ENCODE measurements at regions not wholly inside any gene's neighbourhood (a gene's known extent, or its start where the extent isn't known, plus 50 kb on each side); places are given as distances from the start of the nearest gene placed in this dataset.
A peak's percentile ranks its signal among the peaks of the same experiment; 100 is the strongest.
"Not testable (repeated sequence)": the region's sequence is repeated elsewhere in the genome, so short reads cannot be mapped to it uniquely, and the experiment has no call there.

- Histone ChIP-seq H3K27me3 (ENCODE audit: control insufficient read depth, insufficient read depth, low read length) (peaks cover 10% of the 10 kb centered on the region), H3K36me3 (ENCODE audit: insufficient read depth, low read length) (no peaks in the 10 kb centered on the region), H3K4me2 (ENCODE audit: low read length) (no peak overlapping the region), H3K4me3 (ENCODE audit: low read length) (no peak overlapping the region), H3K9ac (ENCODE audit: low read depth, low read length) (no peak overlapping the region), H3K4me1 (ENCODE audit: control insufficient read depth, insufficient read depth, low read length) (no peaks in the 10 kb centered on the region), H3K9me3 (replicated peaks; ENCODE audit: low read length) (no peaks in the 10 kb centered on the region)
Measured at GRCh38 chr16:79839466-79840341, 239.2 kb upstream of the MAF start.

GRCh38 chr16:79838496-79839259 is 238.1 kb upstream of the MAF start:
- H3K9ac ChIP-seq (ENCODE audit: low read depth, low read length), result no peak overlapping the region
- H3K4me2 ChIP-seq (ENCODE audit: low read length), result peak overlapping the region; percentile 74
- H3K27me3 ChIP-seq (ENCODE audit: control insufficient read depth, insufficient read depth, low read length), result peaks cover 10% of the 10 kb centered on the region
- peak overlapping the region; percentile 47 for H3K4me3 ChIP-seq (ENCODE audit: low read length)
- no peaks in the 10 kb centered on the region for H3K36me3 ChIP-seq (ENCODE audit: insufficient read depth, low read length)
- no peaks in the 10 kb centered on the region for H3K4me1 ChIP-seq (ENCODE audit: control insufficient read depth, insufficient read depth, low read length)
- no peaks in the 10 kb centered on the region for H3K9me3 ChIP-seq (replicated peaks; ENCODE audit: low read length)

GRCh38 chr16:79836144-79836543 is 235.6 kb upstream of the MAF start:
- Histone ChIP-seq H3K4me1 (ENCODE audit: control insufficient read depth, insufficient read depth, low read length) (no peaks in the 10 kb centered on the region), H3K4me2 (ENCODE audit: low read length) (no peak overlapping the region), H3K4me3 (ENCODE audit: low read length) (no peak overlapping the region), H3K9me3 (replicated peaks; ENCODE audit: low read length) (no peaks in the 10 kb centered on the region), H3K36me3 (ENCODE audit: insufficient read depth, low read length) (no peaks in the 10 kb centered on the region), H3K27me3 (ENCODE audit: control insufficient read depth, insufficient read depth, low read length) (peaks cover 10% of the 10 kb centered on the region), H3K9ac (ENCODE audit: low read depth, low read length) (no peak overlapping the region)

GRCh38 chr16:79835194-79835593 is 234.7 kb upstream of the MAF start:
- no peak overlapping the region for H3K4me3 ChIP-seq (ENCODE audit: low read length)
- no peaks in the 10 kb centered on the region for H3K4me1 ChIP-seq (ENCODE audit: control insufficient read depth, insufficient read depth, low read length)
- no peak overlapping the region for H3K9ac ChIP-seq (ENCODE audit: low read depth, low read length)
- H3K9me3 ChIP-seq (replicated peaks; ENCODE audit: low read length), result no peaks in the 10 kb centered on the region
- H3K4me2 ChIP-seq (ENCODE audit: low read length), result no peak overlapping the region
- H3K36me3 ChIP-seq (ENCODE audit: insufficient read depth, low read length), result no peaks in the 10 kb centered on the region
- peaks cover 9% of the 10 kb centered on the region for H3K27me3 ChIP-seq (ENCODE audit: control insufficient read depth, insufficient read depth, low read length)

GRCh38 chr16:79834720-79835119 is 234.2 kb upstream of the MAF start:
- no peaks in the 10 kb centered on the region for H3K9me3 ChIP-seq (replicated peaks; ENCODE audit: low read length)
- H3K4me3 ChIP-seq (ENCODE audit: low read length), result no peak overlapping the region
- H3K36me3 ChIP-seq (ENCODE audit: insufficient read depth, low read length), result no peaks in the 10 kb centered on the region
- no peak overlapping the region for H3K4me2 ChIP-seq (ENCODE audit: low read length)
- H3K27me3 ChIP-seq (ENCODE audit: control insufficient read depth, insufficient read depth, low read length), result peaks cover 7% of the 10 kb centered on the region
- H3K9ac ChIP-seq (ENCODE audit: low read depth, low read length), result no peak overlapping the region
- H3K4me1 ChIP-seq (ENCODE audit: control insufficient read depth, insufficient read depth, low read length), result no peaks in the 10 kb centered on the region

- H3K9me3 ChIP-seq (replicated peaks; ENCODE audit: low read length); H3K9ac ChIP-seq (ENCODE audit: low read depth, low read length); H3K4me1 ChIP-seq (ENCODE audit: control insufficient read depth, insufficient read depth, low read length); H3K4me2 ChIP-seq (ENCODE audit: low read length); H3K4me3 ChIP-seq (ENCODE audit: low read length); H3K36me3 ChIP-seq (ENCODE audit: insufficient read depth, low read length); H3K27me3 ChIP-seq (ENCODE audit: control insufficient read depth, insufficient read depth, low read length): not testable (repeated sequence)
Measured at GRCh38 chr16:79834003-79834402, 233.5 kb upstream of the MAF start.

- Histone ChIP-seq H3K36me3 (ENCODE audit: insufficient read depth, low read length) (no peaks in the 10 kb centered on the region), H3K4me1 (ENCODE audit: control insufficient read depth, insufficient read depth, low read length) (no peaks in the 10 kb centered on the region), H3K9ac (ENCODE audit: low read depth, low read length) (no peak overlapping the region), H3K4me3 (ENCODE audit: low read length) (no peak overlapping the region), H3K9me3 (replicated peaks; ENCODE audit: low read length) (no peaks in the 10 kb centered on the region), H3K27me3 (ENCODE audit: control insufficient read depth, insufficient read depth, low read length) (peaks cover 7% of the 10 kb centered on the region), H3K4me2 (ENCODE audit: low read length) (no peak overlapping the region)
Measured at GRCh38 chr16:79833559-79833958, 233.0 kb upstream of the MAF start.

GRCh38 chr16:79826732-79827475 is 226.4 kb upstream of the MAF start:
- no peaks in the 10 kb centered on the region for H3K36me3 ChIP-seq (ENCODE audit: insufficient read depth, low read length)
- H3K27me3 ChIP-seq (ENCODE audit: control insufficient read depth, insufficient read depth, low read length), result no peaks in the 10 kb centered on the region
- no peaks in the 10 kb centered on the region for H3K9me3 ChIP-seq (replicated peaks; ENCODE audit: low read length)
- H3K4me3 ChIP-seq (ENCODE audit: low read length), result no peak overlapping the region
- no peaks in the 10 kb centered on the region for H3K4me1 ChIP-seq (ENCODE audit: control insufficient read depth, insufficient read depth, low read length)
- H3K9ac ChIP-seq (ENCODE audit: low read depth, low read length), result no peak overlapping the region
- no peak overlapping the region for H3K4me2 ChIP-seq (ENCODE audit: low read length)

GRCh38 chr16:79825002-79825401 is 224.5 kb upstream of the MAF start:
- no peaks in the 10 kb centered on the region for H3K27me3 ChIP-seq (ENCODE audit: control insufficient read depth, insufficient read depth, low read length)
- no peaks in the 10 kb centered on the region for H3K4me1 ChIP-seq (ENCODE audit: control insufficient read depth, insufficient read depth, low read length)

GRCh38 chr16:79823639-79824038 is 223.1 kb upstream of the MAF start:
- H3K27me3 ChIP-seq (ENCODE audit: control insufficient read depth, insufficient read depth, low read length), result no peaks in the 10 kb centered on the region
- H3K9me3 ChIP-seq (replicated peaks; ENCODE audit: low read length), result no peaks in the 10 kb centered on the region
- H3K9ac ChIP-seq (ENCODE audit: low read depth, low read length), result no peak overlapping the region
- H3K4me1 ChIP-seq (ENCODE audit: control insufficient read depth, insufficient read depth, low read length), result no peaks in the 10 kb centered on the region
- no peak overlapping the region for H3K4me2 ChIP-seq (ENCODE audit: low read length)
- no peaks in the 10 kb centered on the region for H3K36me3 ChIP-seq (ENCODE audit: insufficient read depth, low read length)
- no peak overlapping the region for H3K4me3 ChIP-seq (ENCODE audit: low read length)

More at GRCh38 chr16:79825002-79825401, 224.5 kb upstream of the MAF start:
- Histone ChIP-seq H3K36me3 (ENCODE audit: insufficient read depth, low read length) (no peaks in the 10 kb centered on the region), H3K9me3 (replicated peaks; ENCODE audit: low read length) (no peaks in the 10 kb centered on the region), H3K4me2 (ENCODE audit: low read length) (no peak overlapping the region), H3K9ac (ENCODE audit: low read depth, low read length) (no peak overlapping the region), H3K4me3 (ENCODE audit: low read length) (no peak overlapping the region)

GRCh38 chr16:79821911-79822310 is 221.4 kb upstream of the MAF start:
- no peaks in the 10 kb centered on the region for H3K36me3 ChIP-seq (ENCODE audit: insufficient read depth, low read length)
- H3K4me2 ChIP-seq (ENCODE audit: low read length), result no peak overlapping the region
- no peaks in the 10 kb centered on the region for H3K4me1 ChIP-seq (ENCODE audit: control insufficient read depth, insufficient read depth, low read length)
- H3K4me3 ChIP-seq (ENCODE audit: low read length), result no peak overlapping the region
- H3K9me3 ChIP-seq (replicated peaks; ENCODE audit: low read length), result no peaks in the 10 kb centered on the region
- no peak overlapping the region for H3K9ac ChIP-seq (ENCODE audit: low read depth, low read length)
- H3K27me3 ChIP-seq (ENCODE audit: control insufficient read depth, insufficient read depth, low read length), result no peaks in the 10 kb centered on the region
